B cell (primary cell): ENCODE measurements at regions not wholly inside any gene's neighbourhood (a gene's known extent, or its start where the extent isn't known, plus 50 kb on each side); places are given as distances from the start of the nearest gene placed in this dataset.
"Not testable (repeated sequence)": the region's sequence is repeated elsewhere in the genome, so short reads cannot be mapped to it uniquely, and the experiment has no call there.

Experiments
- ATAC-seq: fragments of 200-7000 bp; cut with Tn5 transposase; one replicate; pipeline ENCODE4 v1.10.0; 2021; ENCODE audit warnings: low read depth, mild to moderate bottlenecking, moderate number of reproducible peaks, moderate library complexity
- CTCF ChIA-PET: fragments of 350-600 bp; sonication (Branson Sonifier 250); formaldehyde crosslinking; loops from one replicate; lab custom pipeline; 2021; ENCODE audit warnings: antibody characterized with exemption, inconsistent platforms; lab: Charles Lee
- POLR2A ChIA-PET: fragments of 350-600 bp; sonication (Branson Sonifier 250); formaldehyde crosslinking; loops from one replicate; lab custom pipeline; 2021; ENCODE audit warnings: antibody characterized with exemption; lab: Charles Lee
- DNase-seq: peaks from one replicate; pipeline ENCODE4 v3.0.0; 2013
- H2AFZ ChIP-seq: 2 replicates; pipeline ENCODE4 v1.6.1; 2012; ENCODE audit warnings: mild to moderate bottlenecking, low read depth, low read length; ENCODE audit not compliant: insufficient read depth, poor library complexity, severe bottlenecking
- H3K27ac ChIP-seq, 2 donors: 1 replicate in 1 of 2; 2 replicates in 1 of 2; pipeline ENCODE4 v1.5.1; 2012 to 2013; ENCODE audit warnings: low read length in 2 of 2, mild to moderate bottlenecking in 2 of 2, moderate library complexity in 1 of 2
- H3K27me3 ChIP-seq, 4 experiments: fragments of 200-600 bp in 1 of 4; sonication (generic) in 1 of 4; replicated peaks in 1 of 4; 1 replicate in 2 of 4; 2 replicates in 2 of 4; pipeline versions ENCODE4 v1.6.1 to v1.7.0; 2013 to 2016; ENCODE audit warnings: low read length in 3 of 4, mild to moderate bottlenecking in 2 of 4, mixed read lengths in 1 of 4, moderate library complexity in 1 of 4; ENCODE audit not compliant: insufficient read depth in 4 of 4, control insufficient read depth in 3 of 4; ENCODE audit errors: control extremely low read depth in 1 of 4
- H3K36me3 ChIP-seq, 2 experiments: replicated peaks in 1 of 2; 1 replicate in 1 of 2; 2 replicates in 1 of 2; pipeline versions ENCODE4 v1.6.1 to v1.7.1; 2013; ENCODE audit warnings: low read length in 1 of 2; ENCODE audit not compliant: insufficient read depth in 2 of 2, control insufficient read depth in 1 of 2; ENCODE audit errors: control extremely low read depth in 1 of 2, extremely low read depth in 1 of 2
- H3K4me1 ChIP-seq, 2 donors: fragments of 200-600 bp in 1 of 2; sonication (generic) in 1 of 2; 1 replicate in 1 of 2; 2 replicates in 1 of 2; pipeline versions ENCODE4 v1.5.1 to v1.6.1; 2013 to 2017; ENCODE audit warnings: low read length in 2 of 2; ENCODE audit not compliant: control insufficient read depth in 2 of 2, insufficient read depth in 2 of 2
- H3K4me2 ChIP-seq: replicated peaks from 2 replicates; pipeline ENCODE3; 2012; ENCODE audit warnings: mild to moderate bottlenecking, low read depth, low read length; ENCODE audit not compliant: poor library complexity, severe bottlenecking
- H3K4me3 ChIP-seq, 5 experiments: fragments of 200-600 bp in 1 of 5; sonication (generic) in 1 of 5; 1 replicate in 3 of 5; 2 replicates in 2 of 5; pipeline versions ENCODE4 v1.5.1 to v1.7.0; 2011 to 2016; ENCODE audit warnings: low read length in 4 of 5, mild to moderate bottlenecking in 4 of 5, low read depth in 2 of 5, control low read depth in 1 of 5, moderate library complexity in 1 of 5; ENCODE audit not compliant: insufficient read depth in 1 of 5; ENCODE audit errors: control extremely low read depth in 1 of 5, extremely low read depth in 1 of 5
- H3K79me2 ChIP-seq: fragments of 200-600 bp; sonication (generic); one replicate; pipeline ENCODE4 v1.6.0; 2016; ENCODE audit warnings: low read length; ENCODE audit not compliant: control insufficient read depth, insufficient read depth
- H3K9ac ChIP-seq: fragments of 200-600 bp; sonication (generic); 2 replicates; pipeline ENCODE4 v1.6.1; 2017; ENCODE audit warnings: mild to moderate bottlenecking, low read length, moderate library complexity
- H3K9me3 ChIP-seq, 3 donors: one replicate each; pipeline versions ENCODE4 v1.6.1 to v1.7.1; 2013; ENCODE audit warnings: low read length in 2 of 3; ENCODE audit not compliant: control insufficient read depth in 2 of 3, insufficient read depth in 1 of 3; ENCODE audit errors: control extremely low read depth in 1 of 3
- H4K20me1 ChIP-seq: 2 replicates; pipeline ENCODE4 v1.6.0; 2012; ENCODE audit warnings: mild to moderate bottlenecking, low read length; ENCODE audit not compliant: insufficient read depth, control insufficient read depth, poor library complexity, severe bottlenecking
- H3K27ac Mint-ChIP-seq: one replicate; pipeline ENCODE4 v1.8.0; 2021; ENCODE audit warnings: mixed read lengths
- H3K27me3 Mint-ChIP-seq: one replicate; pipeline ENCODE4 v1.8.0; 2021; ENCODE audit warnings: mixed read lengths
- H3K4me1 Mint-ChIP-seq: one replicate; pipeline ENCODE4 v1.8.0; 2021; ENCODE audit warnings: mixed read lengths
- H3K4me3 Mint-ChIP-seq: one replicate; pipeline ENCODE4 v1.8.0; 2021; ENCODE audit warnings: mixed read lengths
- H3K9me3 Mint-ChIP-seq: one replicate; pipeline ENCODE4 v1.8.0; 2022; ENCODE audit warnings: mixed read lengths; ENCODE audit not compliant: insufficient read depth
- EZH2 ChIP-seq: IDR thresholded peaks from 2 replicates; pipeline ENCODE4 v1.6.1; 2012; ENCODE audit warnings: borderline replicate concordance, low read depth, mild to moderate bottlenecking, moderate library complexity, low read length; ENCODE audit not compliant: insufficient read depth, poor library complexity, severe bottlenecking
- WGBS: methylation state at CpG from one replicate; pipeline ENCODE4 v1.1.5; 2013; ENCODE audit warnings: missing lambda C conversion rate; ENCODE audit not compliant: insufficient coverage; 5-methylcytosine and 5-hydroxymethylcytosine counted together
- intact Hi-C: fragments of 100-400 bp; cut with micrococcal nuclease; formaldehyde crosslinking; loops from one replicate; pipeline ENCODE4 v1.10.0; 2022
- TF ChIP-seq, protein P1 (sequence below): fragments of 200-600 bp; IDR thresholded peaks from one replicate; pipeline ENCODE4 v1.8.0; 2022; ENCODE audit warnings: antibody characterized with exemption, mild to moderate bottlenecking

DNA sequence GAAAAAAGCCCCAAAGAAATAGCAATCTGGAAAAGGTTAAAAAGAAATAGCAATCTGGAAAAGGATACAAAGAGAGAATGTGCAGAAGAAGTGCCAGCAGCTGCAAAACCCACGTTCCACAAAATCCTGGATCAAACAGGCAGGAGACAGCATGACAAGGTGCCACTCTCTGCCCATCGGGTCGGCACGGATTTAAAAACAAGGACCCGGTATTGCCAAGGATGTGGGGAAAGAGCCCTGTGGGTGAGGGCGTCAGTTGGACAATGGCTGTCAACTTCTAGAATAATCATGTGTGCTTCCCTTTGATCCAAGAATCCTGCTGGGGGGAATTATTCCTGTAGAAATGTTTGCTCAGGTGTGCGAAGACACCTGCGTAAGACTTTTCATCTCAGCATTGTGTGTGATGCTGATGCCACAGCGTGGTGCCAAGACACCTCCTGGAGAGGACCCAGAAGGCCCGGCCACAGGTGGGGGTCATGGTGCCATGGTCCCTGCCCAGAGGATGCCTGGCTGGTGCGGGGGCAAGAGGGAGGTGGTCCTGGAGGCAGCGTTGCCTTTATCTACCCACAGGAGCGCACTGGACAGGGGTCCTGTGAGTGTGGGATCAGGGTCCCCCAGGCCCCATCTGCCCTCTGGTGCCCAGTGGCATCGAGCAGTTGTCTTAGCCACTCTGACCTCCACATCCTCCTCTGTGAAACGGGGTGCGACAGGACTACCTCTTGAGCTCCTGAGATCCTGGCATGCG, 100.3 kb downstream of the TNFRSF13B start:
- H3K27ac ChIP-seq, CTCF ChIA-PET, H3K4me2 ChIP-seq, H3K9ac ChIP-seq, H3K36me3 ChIP-seq, H3K9me3 ChIP-seq, POLR2A ChIA-PET, H2AFZ ChIP-seq, H4K20me1 ChIP-seq, intact Hi-C loops, H3K79me2 ChIP-seq, H3K27ac Mint-ChIP-seq, H3K27me3 ChIP-seq, H3K4me1 Mint-ChIP-seq, H3K4me1 ChIP-seq, H3K9me3 Mint-ChIP-seq, H3K4me3 Mint-ChIP-seq, ATAC-seq, DNase-seq, H3K27me3 Mint-ChIP-seq, H3K4me3 ChIP-seq: not testable (repeated sequence)
- WGBS: 92% methylated on average over 15 of the region's 17 CpGs

DNA sequence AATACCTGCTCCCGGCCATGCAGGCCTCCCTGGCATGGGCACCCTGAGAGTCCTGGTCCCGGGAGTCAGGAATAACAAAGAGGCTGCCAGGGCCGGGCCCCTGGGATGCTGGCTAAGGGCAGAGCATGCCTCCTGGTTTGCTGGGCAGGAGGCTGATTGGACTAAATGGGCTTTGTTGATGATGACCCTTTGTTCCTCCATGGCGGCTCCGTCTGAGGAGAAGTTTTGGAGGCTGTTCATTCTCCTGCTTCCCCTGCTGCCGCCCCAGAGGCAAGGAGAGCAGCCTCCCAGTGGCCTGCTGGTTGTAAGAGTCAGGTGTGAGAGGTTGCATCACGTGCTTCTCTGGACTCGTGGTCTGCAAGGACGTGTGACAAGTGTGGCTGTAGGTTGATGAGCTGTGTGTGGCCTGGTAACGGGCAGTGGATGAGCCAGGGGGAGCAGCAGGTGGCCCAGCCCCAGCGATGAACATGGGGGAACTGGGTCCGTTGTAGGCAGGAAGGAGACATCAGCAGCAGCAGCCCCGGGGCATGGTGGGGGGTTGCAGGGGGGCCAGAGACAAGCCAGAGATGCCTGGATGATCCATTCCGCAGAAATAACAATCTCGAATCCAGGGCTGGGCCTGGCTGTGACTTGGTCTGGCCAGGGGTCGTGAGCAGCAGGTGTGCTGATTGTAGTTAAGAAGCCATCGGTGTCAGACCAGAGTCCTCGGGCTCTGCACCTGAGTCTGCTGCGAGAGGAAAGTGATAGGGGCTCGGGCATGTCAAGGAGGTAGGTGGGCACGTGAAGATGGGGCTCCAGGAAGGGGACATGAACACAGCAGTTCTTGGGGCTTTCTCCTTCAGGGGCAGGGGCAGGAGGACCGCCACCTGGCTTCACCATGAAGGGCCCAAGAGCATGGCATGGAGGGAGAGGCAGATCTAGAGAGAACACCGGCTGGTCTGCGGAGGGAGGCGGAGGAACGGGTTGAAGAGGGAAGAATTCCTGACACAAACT, 101.4 kb downstream of the TNFRSF13B start:
- ATAC-seq (no peak), DNase-seq (no peak)
- intact Hi-C loops: no loop called here
- Histone ChIP-seq H3K36me3 (no peaks in the 10 kb centered on the region), H3K27me3 (no peaks in the 10 kb centered on the region), H3K27ac (no peak overlapping the region), H3K9ac (no peak overlapping the region), H3K79me2 (no peaks in the 10 kb centered on the region), H4K20me1 (no peaks in the 10 kb centered on the region), H3K4me3 (no peak overlapping the region), H3K4me1 (no peaks in the 10 kb centered on the region), H3K4me2 (no peak overlapping the region), H2AFZ (no peak overlapping the region), H3K9me3 (no peaks in the 10 kb centered on the region)
- H3K4me3 Mint-ChIP-seq: no peak overlapping the region
- H3K27me3 Mint-ChIP-seq: no peaks in the 10 kb centered on the region
- no peak for TF ChIP-seq EZH2
- TF ChIP-seq, protein P1, sequence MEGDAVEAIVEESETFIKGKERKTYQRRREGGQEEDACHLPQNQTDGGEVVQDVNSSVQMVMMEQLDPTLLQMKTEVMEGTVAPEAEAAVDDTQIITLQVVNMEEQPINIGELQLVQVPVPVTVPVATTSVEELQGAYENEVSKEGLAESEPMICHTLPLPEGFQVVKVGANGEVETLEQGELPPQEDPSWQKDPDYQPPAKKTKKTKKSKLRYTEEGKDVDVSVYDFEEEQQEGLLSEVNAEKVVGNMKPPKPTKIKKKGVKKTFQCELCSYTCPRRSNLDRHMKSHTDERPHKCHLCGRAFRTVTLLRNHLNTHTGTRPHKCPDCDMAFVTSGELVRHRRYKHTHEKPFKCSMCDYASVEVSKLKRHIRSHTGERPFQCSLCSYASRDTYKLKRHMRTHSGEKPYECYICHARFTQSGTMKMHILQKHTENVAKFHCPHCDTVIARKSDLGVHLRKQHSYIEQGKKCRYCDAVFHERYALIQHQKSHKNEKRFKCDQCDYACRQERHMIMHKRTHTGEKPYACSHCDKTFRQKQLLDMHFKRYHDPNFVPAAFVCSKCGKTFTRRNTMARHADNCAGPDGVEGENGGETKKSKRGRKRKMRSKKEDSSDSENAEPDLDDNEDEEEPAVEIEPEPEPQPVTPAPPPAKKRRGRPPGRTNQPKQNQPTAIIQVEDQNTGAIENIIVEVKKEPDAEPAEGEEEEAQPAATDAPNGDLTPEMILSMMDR: no peak
- H3K9me3 Mint-ChIP-seq: no peaks in the 10 kb centered on the region
- POLR2A ChIA-PET: no interaction called here
- 73% methylated on average over 17 of the region's 26 CpGs for WGBS
- CTCF ChIA-PET: no interaction called here
- H3K4me1 Mint-ChIP-seq: no peaks in the 10 kb centered on the region
- H3K27ac Mint-ChIP-seq: no peak overlapping the region

DNA sequence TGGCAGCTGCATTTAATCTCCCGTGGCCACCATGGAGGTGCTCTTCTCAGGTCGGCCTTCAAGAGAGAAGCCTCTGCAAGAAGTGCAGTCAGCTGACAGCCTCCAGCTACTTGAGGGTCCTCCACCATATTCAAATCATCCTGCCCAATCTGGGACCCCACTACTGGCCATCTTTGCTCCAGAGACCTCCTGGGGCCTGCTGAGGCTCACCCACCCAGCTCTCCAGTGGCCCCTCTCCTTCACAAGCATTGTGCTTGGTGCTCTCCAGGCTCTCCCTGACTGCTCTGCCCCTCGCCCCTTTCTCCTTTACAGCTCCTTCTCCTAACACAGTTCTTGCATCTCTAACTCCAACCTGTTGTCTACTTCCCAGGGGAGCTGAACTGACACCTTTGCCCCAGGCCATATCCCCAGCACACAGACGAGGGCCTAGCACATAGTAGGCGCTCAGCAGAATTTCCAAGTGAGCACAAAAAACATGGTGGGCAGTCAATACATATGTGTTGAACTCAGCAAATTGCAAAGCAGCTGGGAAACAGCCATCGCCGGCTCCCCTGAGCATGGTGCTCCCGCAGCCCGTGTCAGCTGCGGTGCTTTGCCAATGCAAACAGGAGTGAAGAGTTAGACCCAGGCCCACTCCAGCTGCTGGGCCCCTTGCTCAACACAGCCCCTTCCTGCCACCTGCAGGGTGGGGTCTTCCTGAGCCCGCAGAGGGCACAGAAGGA, 102.2 kb downstream of the TNFRSF13B start:
- H3K27ac Mint-ChIP-seq, H3K4me2 ChIP-seq, H3K27me3 ChIP-seq, ATAC-seq, H3K36me3 ChIP-seq, H3K9me3 Mint-ChIP-seq, H3K9me3 ChIP-seq, H3K4me1 Mint-ChIP-seq, DNase-seq, H3K27ac ChIP-seq, CTCF ChIA-PET, H4K20me1 ChIP-seq, H3K79me2 ChIP-seq, H3K4me3 ChIP-seq, H3K9ac ChIP-seq, H3K27me3 Mint-ChIP-seq, intact Hi-C loops, H3K4me1 ChIP-seq, H3K4me3 Mint-ChIP-seq, H2AFZ ChIP-seq: not testable (repeated sequence)
- POLR2A ChIA-PET: interaction anchor here (0.6 kb wide), 1 partner anchor 319 kb away, joined by 3 read pairs; no protein-coding TSS in a partner anchor
- 84% methylated on average over 7 of the region's 11 CpGs for WGBS
